HL-60/S4 treated with phorbol 12-myristate 13-acetate at 8.2 ng/mL for 4 days and 3 days (cell line): ENCODE measurements at regions not wholly inside any gene's neighbourhood (a gene's known extent, or its start where the extent isn't known, plus 50 kb on each side); places are given as distances from the start of the nearest gene placed in this dataset.
"Not testable (repeated sequence)": the region's sequence is repeated elsewhere in the genome, so short reads cannot be mapped to it uniquely, and the experiment has no call there.

Experiments
- in situ Hi-C: fragments of 300-500 bp; cut with MboI; formaldehyde crosslinking; loops from 2 replicates; pipeline ENCODE4 v1.15.0; 2022; ENCODE audit warnings: low sequenced_read_pairs

DNA sequence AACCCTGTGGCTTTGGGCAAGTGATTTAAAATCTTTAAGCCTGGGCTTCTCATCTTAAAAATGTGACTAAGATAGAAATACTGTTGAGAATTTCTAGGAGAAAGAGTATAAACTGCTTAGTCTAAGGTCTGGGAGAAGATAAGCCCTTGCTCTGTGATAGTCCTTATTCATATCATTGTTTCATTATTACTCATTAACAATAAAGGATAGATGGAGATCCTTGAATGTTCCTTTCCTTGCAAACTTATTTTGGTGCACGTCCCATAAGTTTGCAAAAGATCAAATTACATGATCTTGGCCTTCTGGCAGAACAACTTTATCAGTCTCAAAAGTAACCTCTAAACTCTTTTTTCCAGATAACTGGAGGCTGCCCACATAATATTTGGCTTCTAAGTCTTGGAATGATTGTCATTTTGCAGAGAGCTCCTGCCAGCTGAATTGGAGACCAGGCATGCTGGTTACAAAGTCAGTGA, 138.3 kb downstream of the FAM124B start:
- in situ Hi-C loops: no loop called here

DNA sequence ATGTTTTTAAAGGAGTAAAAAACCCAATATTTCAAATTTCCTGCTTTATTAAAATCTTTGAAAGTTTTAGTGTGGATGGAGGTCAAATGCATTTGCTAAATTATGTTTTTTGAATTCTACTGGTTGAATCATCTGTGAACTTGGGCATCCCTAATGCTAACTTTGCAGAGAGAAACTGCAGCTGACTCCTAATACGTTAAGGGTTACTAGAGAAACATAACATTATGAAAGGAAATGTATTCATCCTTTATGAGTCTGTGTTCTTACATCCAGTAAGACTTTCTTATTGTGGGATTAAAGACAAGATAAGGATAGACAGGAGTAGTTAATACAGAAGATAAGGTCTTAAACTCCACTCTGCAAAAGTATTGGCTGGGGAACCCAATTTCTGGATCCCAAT, 140.6 kb downstream of the FAM124B start:
- in situ Hi-C loops: no loop called here

DNA sequence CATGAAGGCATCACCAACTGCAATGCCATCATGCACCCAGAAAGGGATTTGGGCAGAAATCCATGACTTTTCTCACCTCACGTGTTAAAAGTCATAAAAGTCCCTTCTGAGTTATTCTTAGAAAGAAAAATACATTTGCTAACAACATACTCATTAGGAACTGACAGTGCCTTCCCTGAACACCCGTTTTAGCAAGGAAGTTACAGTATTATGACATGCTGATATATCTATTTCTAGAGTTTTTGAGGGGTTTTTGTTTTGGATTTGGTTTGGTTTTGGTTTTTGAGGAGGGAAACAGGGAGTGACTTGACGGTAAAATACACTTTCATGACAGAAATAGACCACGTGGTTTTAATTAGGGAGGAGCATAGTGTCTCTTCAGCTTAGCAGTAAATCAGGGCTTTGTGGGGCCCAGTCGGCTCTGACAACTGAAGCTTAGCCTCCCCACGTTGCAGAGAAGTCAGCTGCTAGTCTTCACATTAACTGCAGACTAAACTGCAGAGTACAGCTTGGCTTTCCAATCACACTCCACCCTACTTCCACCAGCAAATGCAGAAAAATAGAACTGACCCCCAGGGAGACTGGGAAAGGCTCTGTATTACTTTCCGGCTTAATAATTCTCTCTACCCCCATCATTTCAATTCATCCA, 141.4 kb downstream of the FAM124B start:
- in situ Hi-C loops: no loop called here

DNA sequence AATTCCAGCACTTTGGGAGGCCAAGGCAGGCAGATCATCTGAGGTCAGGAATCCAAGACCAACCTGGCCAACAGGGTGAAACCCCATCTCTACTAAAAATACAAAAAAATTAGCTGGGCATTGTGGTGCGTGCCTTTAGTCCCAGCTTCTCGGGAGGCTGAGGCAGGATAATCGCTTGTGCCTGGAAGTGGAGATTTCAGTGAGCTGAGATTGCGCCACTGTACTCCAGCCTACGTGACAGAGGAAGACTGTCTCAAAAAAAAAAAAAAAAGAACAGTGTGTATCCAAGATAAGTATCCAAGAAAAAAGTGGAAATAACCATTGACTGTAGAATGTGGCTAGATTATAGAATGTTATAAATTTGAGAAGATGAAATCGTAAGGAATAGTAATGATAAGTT, 142.1 kb downstream of the FAM124B start:
- in situ Hi-C loops: no loop called here

DNA sequence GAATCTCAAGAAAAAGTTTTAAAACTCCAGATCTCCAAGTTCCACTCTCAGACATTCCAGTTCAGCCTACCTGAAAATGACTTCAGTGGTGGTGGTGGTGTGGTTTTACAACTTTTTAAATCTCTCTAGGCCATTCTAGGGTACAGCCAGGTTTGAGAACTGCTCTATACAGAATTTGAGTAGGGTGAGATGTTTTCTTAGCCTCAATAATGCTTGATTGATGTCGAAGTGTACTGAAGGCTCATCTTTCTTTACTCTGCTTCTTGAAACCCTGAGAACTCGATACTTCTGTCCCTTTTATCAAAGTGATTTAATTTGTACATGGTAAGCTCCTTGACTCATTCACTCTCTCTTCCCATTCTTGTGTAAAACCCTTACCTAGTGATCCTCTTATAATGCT, 143.8 kb downstream of the FAM124B start:
- in situ Hi-C loops: no loop called here

DNA sequence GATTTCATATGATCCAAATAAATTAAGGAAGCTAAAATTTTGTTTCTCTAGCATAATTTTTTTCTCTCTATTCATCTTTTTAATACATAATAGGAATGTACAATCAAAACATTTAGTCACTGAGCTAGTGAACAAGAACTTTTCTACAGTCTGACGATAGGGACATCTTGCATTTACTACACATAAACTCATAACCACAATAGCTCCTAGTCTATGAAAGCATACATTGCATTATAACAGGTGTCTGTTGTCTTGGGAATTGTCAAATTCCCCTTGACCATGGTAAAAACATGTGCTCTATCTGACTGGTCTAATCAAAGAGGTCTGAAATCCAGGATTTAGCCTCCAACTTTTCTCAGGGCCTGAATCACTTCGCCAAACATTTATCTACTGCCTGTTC, 144.8 kb downstream of the FAM124B start:
- in situ Hi-C loops: no loop called here

DNA sequence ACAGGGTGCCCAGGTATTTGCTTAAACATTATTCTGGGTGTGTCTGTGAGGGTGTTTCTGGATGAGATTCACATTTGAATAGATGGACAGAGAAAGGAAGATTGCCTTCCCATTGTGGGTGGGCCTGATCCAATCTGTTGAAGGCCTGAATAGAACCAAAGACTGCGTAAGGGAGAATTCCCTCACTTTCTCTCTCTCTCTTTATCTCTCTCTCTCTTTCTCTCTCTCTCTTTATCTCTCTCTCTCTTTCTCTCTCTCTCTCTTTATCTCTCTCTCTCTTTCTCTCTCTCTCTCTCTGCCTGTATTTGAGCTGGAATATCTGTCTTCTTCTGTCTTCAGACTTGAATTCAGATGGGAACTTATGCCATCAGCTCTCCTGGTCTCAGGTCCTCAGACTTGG, 148.4 kb downstream of the FAM124B start:
- in situ Hi-C loops: no loop called here

DNA sequence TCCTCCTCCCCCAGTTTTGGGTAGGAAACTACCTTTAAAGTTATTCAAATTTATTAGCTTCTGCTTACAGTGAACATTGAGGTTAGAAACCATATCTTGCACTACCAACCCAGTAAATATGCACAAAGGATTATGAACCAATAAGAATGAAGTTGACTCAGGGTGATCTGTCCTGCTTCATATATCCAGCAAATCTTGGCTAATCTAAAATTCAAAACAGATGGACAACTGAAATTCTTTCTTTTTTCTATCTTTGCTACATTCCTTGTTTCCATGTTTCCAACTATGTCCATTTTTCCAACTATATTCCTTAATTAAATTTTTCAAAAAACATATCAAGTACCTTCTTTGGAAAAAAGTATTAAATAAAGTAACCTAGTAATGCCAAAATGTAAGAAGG, 149.3 kb downstream of the FAM124B start:
- in situ Hi-C loops: no loop called here

DNA sequence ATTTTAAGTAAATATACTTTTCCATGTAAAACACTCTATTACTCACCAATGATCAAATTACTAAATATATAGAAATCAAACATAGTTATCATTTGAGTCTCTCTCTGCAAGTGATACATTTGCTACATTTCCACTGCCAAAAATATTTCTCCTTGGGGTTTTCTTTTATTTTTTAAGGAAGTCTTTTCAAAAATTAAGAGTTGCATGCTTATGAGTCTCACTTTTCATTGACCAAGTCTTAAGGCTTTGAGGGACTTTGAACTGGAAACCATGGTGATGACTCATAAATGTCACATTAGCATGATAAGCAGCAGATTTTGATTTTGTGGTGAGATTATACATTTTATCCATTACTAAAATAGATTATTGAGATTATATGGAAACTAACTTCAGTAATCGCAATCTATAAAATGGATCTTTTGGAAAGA, 152.9 kb downstream of the FAM124B start:
- in situ Hi-C loops: no loop called here

DNA sequence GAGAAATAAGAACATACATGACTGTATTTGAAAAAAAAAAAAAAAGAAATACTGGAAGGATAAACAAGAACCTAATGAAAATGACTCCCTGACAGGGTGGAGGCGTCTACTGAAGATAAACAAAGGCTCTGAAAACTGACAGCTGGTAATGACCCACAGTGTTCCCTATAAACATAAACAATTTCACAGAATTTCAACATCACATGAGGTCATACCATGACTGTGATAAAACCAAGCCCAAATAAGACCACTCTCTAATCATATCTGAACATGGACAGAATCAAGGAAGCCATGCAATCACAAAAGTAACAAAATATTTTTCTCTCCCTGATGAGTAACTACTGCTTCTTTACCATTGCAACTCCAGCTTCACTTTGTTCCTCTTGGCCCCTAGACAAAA, 159.3 kb downstream of the FAM124B start:
- in situ Hi-C loops: no loop called here

DNA sequence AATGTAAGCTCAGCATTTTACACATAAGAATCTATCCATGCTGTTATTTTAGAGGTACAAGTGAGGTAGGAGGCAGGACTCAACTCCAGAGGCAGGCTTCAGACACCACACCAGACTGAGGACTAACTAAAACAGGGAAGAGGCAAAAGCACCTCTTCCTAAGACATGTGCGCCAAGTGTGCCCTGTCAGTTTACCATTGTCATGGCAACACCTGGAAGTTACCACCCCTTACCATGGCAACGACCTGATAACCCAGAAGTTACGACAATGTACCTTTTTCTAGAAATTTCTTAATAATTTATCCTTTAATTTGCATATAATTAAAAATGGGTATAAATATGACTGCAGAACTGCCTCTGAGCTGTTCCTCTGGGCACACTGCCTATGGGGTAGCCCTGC, 160.1 kb downstream of the FAM124B start:
- in situ Hi-C loops: no loop called here

DNA sequence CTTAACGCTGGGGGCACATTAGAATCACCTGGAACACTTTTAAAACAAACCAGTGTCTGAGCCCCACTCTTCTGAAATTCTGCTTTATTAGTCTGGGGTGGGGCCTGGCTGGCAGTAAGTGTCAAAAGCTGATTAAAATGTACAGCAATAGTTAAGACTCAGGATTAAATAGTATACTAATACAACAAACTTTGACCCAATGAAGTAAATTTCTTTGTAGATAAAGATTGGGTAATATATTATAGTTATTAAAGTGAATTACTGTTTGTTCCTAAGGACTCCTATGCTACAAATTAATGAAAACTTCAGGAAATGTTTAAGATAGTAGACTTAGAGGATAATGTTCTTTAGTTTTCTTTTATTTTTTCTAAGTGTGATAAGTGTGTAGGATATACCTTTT, 160.9 kb downstream of the FAM124B start:
- in situ Hi-C loops: no loop called here

DNA sequence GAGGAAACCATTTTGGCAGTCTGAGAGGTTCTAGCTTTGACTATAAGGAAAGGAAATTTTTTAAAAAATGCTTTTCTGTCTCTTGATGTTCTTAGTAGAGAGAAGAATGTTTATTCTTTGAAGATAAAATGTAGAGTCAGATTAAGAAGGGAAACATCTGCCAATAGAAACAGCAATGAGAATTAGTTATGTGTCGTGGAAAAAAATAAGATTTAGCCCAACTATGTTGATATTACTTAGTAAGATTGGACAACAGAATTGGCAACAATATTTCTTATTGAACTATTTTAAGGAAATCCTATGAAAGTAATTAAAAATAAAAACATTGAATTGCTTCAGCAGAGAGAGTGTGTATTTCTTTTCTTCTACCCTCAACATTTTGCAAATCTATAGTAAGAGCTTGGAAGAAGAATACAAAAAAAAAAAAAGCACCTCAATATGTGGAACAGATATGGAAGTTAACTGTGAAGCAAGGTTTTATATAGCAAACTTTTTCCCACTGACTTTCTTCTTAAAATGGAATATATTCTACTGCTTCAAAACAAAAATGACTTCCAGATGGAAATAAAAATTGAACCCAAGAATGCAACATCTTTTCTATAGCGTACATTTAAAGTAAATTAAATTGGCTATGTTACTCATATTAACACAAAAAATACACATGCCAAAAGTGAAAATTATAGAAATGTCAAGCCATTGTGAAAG, 177.9 kb downstream of the FAM124B start:
- in situ Hi-C loops: no loop called here

DNA sequence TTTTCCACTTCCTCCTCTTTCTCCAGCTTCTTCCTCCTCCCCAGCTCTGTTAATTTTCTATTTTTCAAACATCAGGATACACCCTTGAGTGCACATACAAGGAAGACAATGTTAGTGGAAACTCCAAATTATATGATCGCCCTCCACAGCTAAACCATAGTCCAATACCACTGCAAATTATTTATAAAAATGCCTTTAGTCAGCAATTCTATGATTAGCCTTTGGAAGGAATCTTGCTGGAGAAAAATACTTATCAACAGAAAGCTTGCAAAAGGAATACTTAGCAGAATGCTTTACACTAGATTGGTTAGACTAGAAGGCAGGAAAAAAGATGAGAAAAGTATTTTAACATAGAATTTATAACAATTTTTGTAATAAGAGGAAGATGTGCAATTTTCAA, 178.9 kb downstream of the FAM124B start:
- in situ Hi-C loops: no loop called here

DNA sequence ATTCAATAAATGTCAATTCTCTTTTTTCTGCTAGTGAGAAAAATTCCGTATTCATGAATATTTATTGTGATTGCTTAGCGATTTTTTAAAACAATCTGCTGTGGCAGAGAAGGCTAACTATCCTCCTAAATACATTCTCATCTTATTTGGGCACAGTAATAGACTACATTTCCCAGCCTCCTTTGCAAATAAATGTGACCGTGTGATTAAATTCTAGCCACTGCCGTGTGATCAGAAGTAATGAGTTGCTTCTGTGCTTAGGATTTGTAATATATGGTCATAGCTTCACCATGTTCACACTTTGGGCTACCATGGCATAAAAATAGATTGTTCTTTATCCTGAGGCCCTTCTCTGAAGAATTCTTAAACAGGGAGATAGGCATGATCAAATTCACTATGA, 179.6 kb downstream of the FAM124B start:
- in situ Hi-C loops: no loop called here

DNA sequence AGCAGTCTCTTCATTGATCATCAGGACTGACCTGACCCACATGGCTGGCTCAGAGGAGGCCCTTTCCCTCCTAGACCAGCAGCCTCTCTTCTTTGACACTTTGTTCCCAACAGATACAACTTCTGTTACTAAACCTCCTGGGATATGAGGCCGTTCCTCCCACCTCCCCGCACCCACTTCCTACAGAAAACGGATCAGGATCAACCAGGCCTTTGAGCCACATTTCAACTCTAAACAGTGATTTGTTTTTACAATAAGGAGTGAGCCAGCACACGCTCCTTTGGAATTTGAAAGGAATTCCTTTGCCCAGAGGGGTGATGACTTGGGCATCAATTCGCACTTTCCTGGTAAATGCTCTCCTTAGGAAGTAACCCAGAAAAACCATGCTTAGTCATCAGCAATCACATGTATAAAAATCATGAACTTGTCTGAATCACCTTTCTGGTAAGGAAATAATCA, 180.4 kb downstream of the FAM124B start:
- in situ Hi-C loops: no loop called here

DNA sequence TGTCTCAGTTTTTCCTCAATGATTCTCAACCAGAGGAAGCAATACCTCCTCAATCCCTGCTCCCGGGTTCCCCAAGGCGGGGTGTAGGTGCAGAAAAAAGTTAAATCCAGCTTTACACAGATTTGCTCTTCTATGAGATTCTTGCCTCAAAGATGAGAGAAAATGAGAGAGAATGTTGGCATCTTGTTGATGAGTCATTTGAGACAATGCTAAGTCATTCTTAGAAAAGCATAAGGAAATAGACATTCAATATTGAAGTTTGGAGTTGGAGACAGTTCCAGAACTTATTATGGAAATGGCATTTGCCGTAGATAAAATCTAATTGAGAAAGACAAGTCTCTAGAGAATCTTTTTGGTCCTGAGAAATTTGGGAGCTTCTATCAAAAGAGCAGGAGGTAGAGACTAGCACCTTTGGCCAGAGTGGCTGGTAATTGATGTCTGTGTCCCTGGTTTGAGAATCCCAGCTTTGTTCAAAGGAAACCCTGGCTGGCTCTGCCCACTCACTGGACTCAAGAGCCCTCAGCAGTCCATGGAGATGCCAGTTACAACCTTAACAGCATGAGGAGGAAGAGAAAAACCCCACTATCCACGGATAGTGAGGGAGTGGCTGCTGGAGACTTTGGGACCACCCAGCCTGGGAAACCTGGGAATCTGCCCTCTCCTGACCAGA, 181.2 kb downstream of the FAM124B start:
- in situ Hi-C loops: no loop called here

DNA sequence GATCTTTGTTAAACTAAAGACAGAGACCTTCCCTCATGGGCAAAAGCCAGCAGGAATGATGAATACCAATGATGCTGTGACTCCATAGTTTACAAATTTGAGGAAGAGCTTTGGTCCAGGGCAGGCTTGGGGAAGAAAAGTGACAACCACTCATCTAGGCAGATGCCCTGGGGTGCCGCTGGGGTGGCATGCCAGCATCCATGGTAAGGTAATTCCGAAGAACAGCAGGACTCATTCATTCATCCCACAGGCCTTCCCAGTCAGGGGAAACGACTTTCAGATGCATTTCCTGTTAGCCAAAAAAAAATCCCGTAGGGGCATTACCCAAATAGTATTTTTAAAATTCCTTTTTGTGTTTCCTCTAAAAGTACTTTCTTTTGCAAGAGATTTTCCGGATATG, 180.7 kb upstream of the SERPINE2 start:
- in situ Hi-C loops: no loop called here

DNA sequence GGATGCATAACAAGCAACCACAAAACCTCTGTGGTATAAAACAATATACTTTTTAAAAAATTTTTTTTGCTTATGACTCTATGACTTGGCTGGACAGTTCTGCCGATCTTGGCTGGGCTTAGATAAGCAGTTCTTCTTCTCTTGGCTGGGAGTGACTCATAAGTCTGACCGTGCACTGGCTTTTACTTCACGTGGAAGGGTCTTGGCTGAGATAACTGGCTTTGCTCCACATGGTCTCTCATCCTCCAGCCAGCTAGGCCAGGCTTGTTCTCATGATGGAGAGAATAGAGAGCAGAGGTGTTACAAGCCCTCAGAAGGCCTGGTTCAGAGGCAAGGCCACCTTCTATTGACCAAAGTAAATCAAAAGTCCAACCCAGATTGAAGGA, 178.9 kb upstream of the SERPINE2 start:
- in situ Hi-C loops: no loop called here

DNA sequence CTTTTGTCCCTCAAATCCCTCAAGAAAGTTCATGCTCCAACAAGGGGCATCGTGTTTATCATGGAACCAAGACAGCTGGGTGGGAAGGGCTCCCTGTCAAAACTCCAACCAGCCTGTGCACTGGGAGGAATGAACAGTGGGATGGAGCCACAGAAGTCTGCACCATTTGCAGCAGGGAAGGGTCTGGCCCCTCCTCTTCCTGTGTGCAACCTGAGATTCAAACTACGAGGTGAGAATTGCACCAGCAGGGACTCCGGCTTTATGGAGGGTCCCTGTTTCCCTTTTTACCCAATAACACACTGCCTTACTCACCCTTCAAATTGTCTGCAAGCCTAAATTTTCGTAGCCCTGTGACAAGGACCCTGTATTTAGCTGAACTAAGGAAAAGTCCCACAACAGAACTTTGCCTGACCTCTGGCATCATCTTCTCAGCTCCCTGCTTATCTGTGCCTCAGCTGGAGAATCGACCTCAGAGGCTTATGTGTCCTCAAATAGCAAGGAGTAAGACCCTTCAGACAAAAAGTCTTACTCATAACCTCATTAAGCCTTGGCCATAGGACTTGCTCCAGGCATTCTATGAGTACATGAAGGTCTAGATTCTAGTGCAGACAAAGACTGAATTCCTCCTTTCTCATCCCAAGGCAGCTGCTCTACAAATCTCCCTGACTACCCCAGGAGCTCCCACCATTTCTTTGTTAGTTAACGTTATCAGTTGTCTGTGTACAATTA, 178.3 kb upstream of the SERPINE2 start:
- in situ Hi-C loops: no loop called here

DNA sequence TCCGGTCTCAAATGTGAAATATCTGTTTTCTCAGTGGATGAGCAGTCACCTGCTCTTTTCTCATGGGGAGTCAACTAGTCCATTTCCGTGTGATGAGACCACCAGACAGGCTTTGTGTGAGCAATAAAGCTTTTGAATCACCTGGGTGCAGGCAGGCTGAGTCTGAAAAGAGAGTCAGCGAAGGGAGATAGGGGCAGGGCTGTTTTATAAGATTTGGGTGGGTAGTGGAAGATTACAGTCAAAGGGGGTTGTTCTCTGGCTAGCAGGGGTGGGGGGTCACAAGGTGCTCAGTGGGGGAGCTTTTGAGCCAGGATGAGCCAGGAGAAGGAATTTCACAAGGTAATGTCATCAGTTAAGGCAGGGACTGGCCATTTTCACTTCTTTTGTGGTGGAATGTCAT, 176.5 kb upstream of the SERPINE2 start:
- in situ Hi-C loops: not testable (repeated sequence)
